B cell (primary cell): ENCODE measurements at regions not wholly inside any gene's neighbourhood (a gene's known extent, or its start where the extent isn't known, plus 50 kb on each side); places are given as distances from the start of the nearest gene placed in this dataset.

Experiments
- ATAC-seq: fragments of 200-7000 bp; cut with Tn5 transposase; one replicate; pipeline ENCODE4 v1.10.0; 2021; ENCODE audit warnings: low read depth, mild to moderate bottlenecking, moderate number of reproducible peaks, moderate library complexity
- CTCF ChIA-PET: fragments of 350-600 bp; sonication (Branson Sonifier 250); formaldehyde crosslinking; loops from one replicate; lab custom pipeline; 2021; ENCODE audit warnings: antibody characterized with exemption, inconsistent platforms; lab: Charles Lee
- POLR2A ChIA-PET: fragments of 350-600 bp; sonication (Branson Sonifier 250); formaldehyde crosslinking; loops from one replicate; lab custom pipeline; 2021; ENCODE audit warnings: antibody characterized with exemption; lab: Charles Lee
- DNase-seq: peaks from one replicate; pipeline ENCODE4 v3.0.0; 2013
- H2AFZ ChIP-seq: 2 replicates; pipeline ENCODE4 v1.6.1; 2012; ENCODE audit warnings: mild to moderate bottlenecking, low read depth, low read length; ENCODE audit not compliant: insufficient read depth, poor library complexity, severe bottlenecking
- H3K27ac ChIP-seq, 2 donors: 1 replicate in 1 of 2; 2 replicates in 1 of 2; pipeline ENCODE4 v1.5.1; 2012 to 2013; ENCODE audit warnings: low read length in 2 of 2, mild to moderate bottlenecking in 2 of 2, moderate library complexity in 1 of 2
- H3K27me3 ChIP-seq, 4 experiments: fragments of 200-600 bp in 1 of 4; sonication (generic) in 1 of 4; replicated peaks in 1 of 4; 1 replicate in 2 of 4; 2 replicates in 2 of 4; pipeline versions ENCODE4 v1.6.1 to v1.7.0; 2013 to 2016; ENCODE audit warnings: low read length in 3 of 4, mild to moderate bottlenecking in 2 of 4, mixed read lengths in 1 of 4, moderate library complexity in 1 of 4; ENCODE audit not compliant: insufficient read depth in 4 of 4, control insufficient read depth in 3 of 4; ENCODE audit errors: control extremely low read depth in 1 of 4
- H3K36me3 ChIP-seq, 2 experiments: replicated peaks in 1 of 2; 1 replicate in 1 of 2; 2 replicates in 1 of 2; pipeline versions ENCODE4 v1.6.1 to v1.7.1; 2013; ENCODE audit warnings: low read length in 1 of 2; ENCODE audit not compliant: insufficient read depth in 2 of 2, control insufficient read depth in 1 of 2; ENCODE audit errors: control extremely low read depth in 1 of 2, extremely low read depth in 1 of 2
- H3K4me1 ChIP-seq, 2 donors: fragments of 200-600 bp in 1 of 2; sonication (generic) in 1 of 2; 1 replicate in 1 of 2; 2 replicates in 1 of 2; pipeline versions ENCODE4 v1.5.1 to v1.6.1; 2013 to 2017; ENCODE audit warnings: low read length in 2 of 2; ENCODE audit not compliant: control insufficient read depth in 2 of 2, insufficient read depth in 2 of 2
- H3K4me2 ChIP-seq: replicated peaks from 2 replicates; pipeline ENCODE3; 2012; ENCODE audit warnings: mild to moderate bottlenecking, low read depth, low read length; ENCODE audit not compliant: poor library complexity, severe bottlenecking
- H3K4me3 ChIP-seq, 5 experiments: fragments of 200-600 bp in 1 of 5; sonication (generic) in 1 of 5; 1 replicate in 3 of 5; 2 replicates in 2 of 5; pipeline versions ENCODE4 v1.5.1 to v1.7.0; 2011 to 2016; ENCODE audit warnings: low read length in 4 of 5, mild to moderate bottlenecking in 4 of 5, low read depth in 2 of 5, control low read depth in 1 of 5, moderate library complexity in 1 of 5; ENCODE audit not compliant: insufficient read depth in 1 of 5; ENCODE audit errors: control extremely low read depth in 1 of 5, extremely low read depth in 1 of 5
- H3K79me2 ChIP-seq: fragments of 200-600 bp; sonication (generic); one replicate; pipeline ENCODE4 v1.6.0; 2016; ENCODE audit warnings: low read length; ENCODE audit not compliant: control insufficient read depth, insufficient read depth
- H3K9ac ChIP-seq: fragments of 200-600 bp; sonication (generic); 2 replicates; pipeline ENCODE4 v1.6.1; 2017; ENCODE audit warnings: mild to moderate bottlenecking, low read length, moderate library complexity
- H3K9me3 ChIP-seq, 3 donors: one replicate each; pipeline versions ENCODE4 v1.6.1 to v1.7.1; 2013; ENCODE audit warnings: low read length in 2 of 3; ENCODE audit not compliant: control insufficient read depth in 2 of 3, insufficient read depth in 1 of 3; ENCODE audit errors: control extremely low read depth in 1 of 3
- H4K20me1 ChIP-seq: 2 replicates; pipeline ENCODE4 v1.6.0; 2012; ENCODE audit warnings: mild to moderate bottlenecking, low read length; ENCODE audit not compliant: insufficient read depth, control insufficient read depth, poor library complexity, severe bottlenecking
- H3K27ac Mint-ChIP-seq: one replicate; pipeline ENCODE4 v1.8.0; 2021; ENCODE audit warnings: mixed read lengths
- H3K27me3 Mint-ChIP-seq: one replicate; pipeline ENCODE4 v1.8.0; 2021; ENCODE audit warnings: mixed read lengths
- H3K4me1 Mint-ChIP-seq: one replicate; pipeline ENCODE4 v1.8.0; 2021; ENCODE audit warnings: mixed read lengths
- H3K4me3 Mint-ChIP-seq: one replicate; pipeline ENCODE4 v1.8.0; 2021; ENCODE audit warnings: mixed read lengths
- H3K9me3 Mint-ChIP-seq: one replicate; pipeline ENCODE4 v1.8.0; 2022; ENCODE audit warnings: mixed read lengths; ENCODE audit not compliant: insufficient read depth
- EZH2 ChIP-seq: IDR thresholded peaks from 2 replicates; pipeline ENCODE4 v1.6.1; 2012; ENCODE audit warnings: borderline replicate concordance, low read depth, mild to moderate bottlenecking, moderate library complexity, low read length; ENCODE audit not compliant: insufficient read depth, poor library complexity, severe bottlenecking
- WGBS: methylation state at CpG from one replicate; pipeline ENCODE4 v1.1.5; 2013; ENCODE audit warnings: missing lambda C conversion rate; ENCODE audit not compliant: insufficient coverage; 5-methylcytosine and 5-hydroxymethylcytosine counted together
- intact Hi-C: fragments of 100-400 bp; cut with micrococcal nuclease; formaldehyde crosslinking; loops from one replicate; pipeline ENCODE4 v1.10.0; 2022
- TF ChIP-seq, protein P1 (sequence below): fragments of 200-600 bp; IDR thresholded peaks from one replicate; pipeline ENCODE4 v1.8.0; 2022; ENCODE audit warnings: antibody characterized with exemption, mild to moderate bottlenecking

DNA sequence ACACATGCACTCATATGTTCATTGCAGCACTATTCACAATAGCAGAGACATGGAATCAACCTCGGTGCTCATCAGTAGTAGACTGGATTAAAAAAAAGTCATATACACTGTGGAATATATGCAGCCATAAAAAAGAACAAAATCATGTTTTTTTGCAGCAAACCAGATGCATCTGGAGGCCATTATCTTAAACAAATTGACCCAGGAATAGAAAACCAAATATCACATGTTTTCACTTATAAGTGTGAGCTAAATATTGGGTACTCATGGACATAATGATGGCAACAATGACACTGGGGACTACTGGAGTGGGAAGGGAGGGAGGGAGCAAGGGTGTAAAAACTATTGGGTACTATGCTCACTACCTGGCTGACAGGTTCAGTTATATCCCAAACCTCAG, 792.6 kb downstream of the EPHA4 start:
- H3K9me3 Mint-ChIP-seq: no peaks in the 10 kb centered on the region
- Histone ChIP-seq H3K79me2 (no peaks in the 10 kb centered on the region), H3K4me3 (no peak overlapping the region), H3K27me3 (no peaks in the 10 kb centered on the region), H2AFZ (no peak overlapping the region), H3K36me3 (no peaks in the 10 kb centered on the region), H3K4me2 (no peak overlapping the region), H3K4me1 (no peaks in the 10 kb centered on the region), H4K20me1 (no peaks in the 10 kb centered on the region), H3K27ac (no peak overlapping the region), H3K9ac (no peak overlapping the region), H3K9me3 (no peaks in the 10 kb centered on the region)
- H3K27ac Mint-ChIP-seq: no peak overlapping the region
- intact Hi-C loops: no loop called here
- DNase-seq (no peak), ATAC-seq (no peak)
- H3K4me3 Mint-ChIP-seq: no peak overlapping the region
- ChIA-PET POLR2A (no interaction called here), CTCF (no interaction called here)
- WGBS: no CpG with 5 or more reads among the region's 1 CpG
- H3K4me1 Mint-ChIP-seq: no peaks in the 10 kb centered on the region
- TF ChIP-seq EZH2: no peak
- TF ChIP-seq, protein P1, sequence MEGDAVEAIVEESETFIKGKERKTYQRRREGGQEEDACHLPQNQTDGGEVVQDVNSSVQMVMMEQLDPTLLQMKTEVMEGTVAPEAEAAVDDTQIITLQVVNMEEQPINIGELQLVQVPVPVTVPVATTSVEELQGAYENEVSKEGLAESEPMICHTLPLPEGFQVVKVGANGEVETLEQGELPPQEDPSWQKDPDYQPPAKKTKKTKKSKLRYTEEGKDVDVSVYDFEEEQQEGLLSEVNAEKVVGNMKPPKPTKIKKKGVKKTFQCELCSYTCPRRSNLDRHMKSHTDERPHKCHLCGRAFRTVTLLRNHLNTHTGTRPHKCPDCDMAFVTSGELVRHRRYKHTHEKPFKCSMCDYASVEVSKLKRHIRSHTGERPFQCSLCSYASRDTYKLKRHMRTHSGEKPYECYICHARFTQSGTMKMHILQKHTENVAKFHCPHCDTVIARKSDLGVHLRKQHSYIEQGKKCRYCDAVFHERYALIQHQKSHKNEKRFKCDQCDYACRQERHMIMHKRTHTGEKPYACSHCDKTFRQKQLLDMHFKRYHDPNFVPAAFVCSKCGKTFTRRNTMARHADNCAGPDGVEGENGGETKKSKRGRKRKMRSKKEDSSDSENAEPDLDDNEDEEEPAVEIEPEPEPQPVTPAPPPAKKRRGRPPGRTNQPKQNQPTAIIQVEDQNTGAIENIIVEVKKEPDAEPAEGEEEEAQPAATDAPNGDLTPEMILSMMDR: no peak
- H3K27me3 Mint-ChIP-seq: peaks cover 3% of the 10 kb centered on the region

- Histone ChIP-seq H3K36me3 (no peaks in the 10 kb centered on the region), H3K79me2 (no peaks in the 10 kb centered on the region), H3K27ac (no peak overlapping the region), H4K20me1 (no peaks in the 10 kb centered on the region), H3K4me1 (no peaks in the 10 kb centered on the region), H3K4me2 (no peak overlapping the region), H3K4me3 (no peak overlapping the region), H3K9me3 (no peaks in the 10 kb centered on the region), H3K27me3 (no peaks in the 10 kb centered on the region), H2AFZ (no peak overlapping the region), H3K9ac (no peak overlapping the region)
- ATAC-seq (no peak), DNase-seq (no peak)
- ChIA-PET CTCF (no interaction called here), POLR2A (no interaction called here)
- no peaks in the 10 kb centered on the region for H3K4me1 Mint-ChIP-seq
- TF ChIP-seq EZH2: no peak
- TF ChIP-seq, protein P1: no peak
- no CpG with 5 or more reads among the region's 2 CpGs for WGBS
- no peak overlapping the region for H3K27ac Mint-ChIP-seq
- peaks cover 3% of the 10 kb centered on the region for H3K27me3 Mint-ChIP-seq
- intact Hi-C loops: no loop called here
- no peaks in the 10 kb centered on the region for H3K9me3 Mint-ChIP-seq
- no peak overlapping the region for H3K4me3 Mint-ChIP-seq
Measured at GRCh38 chr2:220779931-220780330, 792.2 kb downstream of the EPHA4 start.
